A549 (cell line): ENCODE measurements at regions not wholly inside any gene's neighbourhood (a gene's known extent, or its start where the extent isn't known, plus 50 kb on each side); places are given as distances from the start of the nearest gene placed in this dataset.

ENCODE experiments used
- CEBPB ChIP-seq, 2 experiments: fragments of >200 bp in 1 of 2; sonication (Bioruptor Twin) in 1 of 2; formaldehyde crosslinking in 1 of 2; IDR thresholded peaks; 2 replicates each; pipeline ENCODE4 v1.6.1; 2012 to 2016
- CTCF ChIP-seq: fragments of >200 bp; sonication (Bioruptor Twin); formaldehyde crosslinking; IDR thresholded peaks from 3 replicates; pipeline ENCODE4 v1.5.1; 2016
- ESRRA ChIP-seq: fragments of 150-350 bp; IDR thresholded peaks from 2 replicates; pipeline ENCODE4 v1.6.1; 2014; ENCODE audit warnings: mild to moderate bottlenecking, low read length, borderline replicate concordance
- POLR2A ChIP-seq: IDR thresholded peaks from 2 replicates; pipeline ENCODE4 v1.6.1; 2012; ENCODE audit warnings: mild to moderate bottlenecking, low read length
- SREBF2 ChIP-seq: fragments of 450-650 bp; IDR thresholded peaks from 2 replicates; pipeline ENCODE4 v1.6.1; 2014; ENCODE audit warnings: mild to moderate bottlenecking, moderate library complexity
- ZC3H11A ChIP-seq: fragments of 450-650 bp; IDR thresholded peaks from 2 replicates; pipeline ENCODE4 v1.6.1; 2014; ENCODE audit warnings: antibody characterized with exemption, mild to moderate bottlenecking
- TF ChIP-seq, protein P1 (sequence below): fragments of 450-650 bp; IDR thresholded peaks from 2 replicates; pipeline ENCODE4 v1.6.1; 2014; ENCODE audit warnings: antibody characterized with exemption

DNA sequence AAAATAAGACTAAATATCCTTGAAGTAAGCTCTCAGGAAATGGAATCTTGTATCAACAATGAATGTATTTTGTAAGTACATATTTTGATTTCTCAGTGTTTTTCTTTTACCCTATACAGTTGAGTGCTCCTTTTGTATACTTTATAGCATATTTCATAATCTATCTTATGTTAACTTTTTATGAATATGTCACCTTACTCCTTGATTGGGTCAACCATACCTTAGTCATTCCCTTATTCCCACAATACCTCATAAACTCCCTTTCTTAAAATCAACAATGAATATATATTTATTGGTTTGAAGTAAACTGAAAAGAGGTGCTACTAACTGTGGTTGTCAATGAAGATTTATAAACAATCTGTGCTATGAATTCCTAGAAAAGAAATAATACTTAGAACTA, 686.2 kb downstream of the METTL15 start:
- TF ChIP-seq CTCF = no peak
- no peak for TF ChIP-seq POLR2A
- no peak for TF ChIP-seq ZC3H11A
- TF ChIP-seq, protein P1, sequence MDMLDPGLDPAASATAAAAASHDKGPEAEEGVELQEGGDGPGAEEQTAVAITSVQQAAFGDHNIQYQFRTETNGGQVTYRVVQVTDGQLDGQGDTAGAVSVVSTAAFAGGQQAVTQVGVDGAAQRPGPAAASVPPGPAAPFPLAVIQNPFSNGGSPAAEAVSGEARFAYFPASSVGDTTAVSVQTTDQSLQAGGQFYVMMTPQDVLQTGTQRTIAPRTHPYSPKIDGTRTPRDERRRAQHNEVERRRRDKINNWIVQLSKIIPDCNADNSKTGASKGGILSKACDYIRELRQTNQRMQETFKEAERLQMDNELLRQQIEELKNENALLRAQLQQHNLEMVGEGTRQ = no peak
- no peak for TF ChIP-seq SREBF2
- TF ChIP-seq CEBPB (IDR thresholded peaks at IDR 0.05) = no peak
- TF ChIP-seq ESRRA = no peak
